ENCODE measurements at regions not wholly inside any gene's neighbourhood (a gene's known extent, or its start where the extent isn't known, plus 50 kb on each side); places are given as distances from the start of the nearest gene placed in this dataset.

DNA sequence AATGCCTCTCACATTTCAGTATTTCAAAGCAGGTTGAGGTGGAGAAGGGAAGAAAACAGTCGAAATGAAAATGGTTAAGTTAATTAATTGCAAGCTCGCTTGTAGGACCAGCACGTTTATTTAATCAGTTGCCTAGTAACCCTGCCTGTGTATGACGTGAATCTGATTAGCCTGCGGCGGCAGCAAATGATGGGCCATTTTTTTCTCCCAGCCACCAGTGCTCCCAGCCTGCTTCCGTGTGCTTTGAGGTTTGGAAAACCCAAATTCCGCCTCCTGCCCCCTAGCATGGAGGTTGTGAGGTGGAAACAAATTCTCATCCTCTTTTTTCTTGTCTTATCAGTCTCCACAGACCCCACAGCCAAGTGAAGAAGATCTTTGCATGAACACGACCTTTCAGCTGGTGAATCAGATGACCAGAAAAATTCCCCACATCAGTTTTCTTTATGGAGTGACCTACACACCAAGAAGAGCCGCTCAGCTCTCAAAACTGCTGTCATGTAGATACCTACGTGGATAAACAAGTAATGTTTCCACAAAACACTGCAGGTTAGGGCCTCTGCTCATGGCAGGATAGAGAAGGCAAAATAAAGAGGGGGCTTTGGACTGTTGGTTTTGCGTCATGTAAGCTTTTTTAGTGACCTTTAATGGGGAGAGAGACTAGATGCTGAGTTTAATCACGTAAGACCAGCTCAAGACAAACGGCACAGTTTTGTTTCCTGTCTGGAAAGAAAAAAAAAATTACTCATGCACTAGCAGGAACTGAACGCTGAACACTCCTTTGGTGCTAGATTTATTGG is 572.9 kb upstream of the NOX3 start:
- DNase-seq, result peak in 1 of 3 donors; percentile 19

DNA sequence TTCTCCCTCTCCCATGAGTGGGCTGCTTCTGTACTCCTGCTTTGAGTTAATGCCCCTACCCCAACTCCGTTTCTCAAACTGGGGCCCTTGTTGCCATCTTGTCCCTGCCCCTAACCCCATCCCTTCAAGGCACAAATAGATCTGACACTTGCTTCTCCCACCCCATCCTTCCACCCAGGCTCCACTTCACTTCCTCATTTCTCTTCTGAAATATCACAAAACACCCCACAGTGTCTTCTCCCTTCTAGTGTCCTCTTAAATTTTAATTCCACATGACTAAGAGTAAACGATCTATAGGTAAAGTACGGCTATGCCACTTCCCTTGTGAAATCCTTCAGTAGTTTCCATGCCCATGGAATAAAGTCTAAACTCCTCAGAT is 571.6 kb upstream of the NOX3 start:
- DNase-seq, result no peak

GRCh38 chr6:156026486-156027247 is 571.0 kb upstream of the NOX3 start:
- DNase-seq, result no peak

- no peak for DNase-seq
Observed at GRCh38 chr6:156024339-156024738, 568.7 kb upstream of the NOX3 start.

- no peak for DNase-seq
Observed at GRCh38 chr6:156021746-156022396, 566.2 kb upstream of the NOX3 start.

DNA sequence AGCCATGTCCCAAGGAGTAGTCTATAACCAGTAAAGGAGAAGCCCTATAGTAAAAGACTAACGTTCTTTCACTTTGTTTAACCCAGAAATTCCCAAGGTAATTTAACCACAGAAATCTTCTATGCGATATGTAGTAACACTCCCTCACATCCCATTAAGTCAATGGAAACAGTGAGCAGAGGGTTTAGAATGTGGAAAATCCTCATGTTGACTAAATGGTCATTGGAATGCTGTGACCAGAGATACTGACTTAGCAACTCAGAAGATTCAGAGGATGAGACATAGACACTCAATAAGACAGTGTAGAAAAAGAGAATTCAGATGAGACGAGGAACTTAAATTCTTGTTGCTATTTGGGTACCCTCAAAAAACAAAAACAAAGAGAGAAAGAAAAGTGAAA is 562.2 kb upstream of the NOX3 start:
- no peak for DNase-seq

GRCh38 chr6:156016186-156016976 is 560.7 kb upstream of the NOX3 start:
- DNase-seq, result no peak

DNA sequence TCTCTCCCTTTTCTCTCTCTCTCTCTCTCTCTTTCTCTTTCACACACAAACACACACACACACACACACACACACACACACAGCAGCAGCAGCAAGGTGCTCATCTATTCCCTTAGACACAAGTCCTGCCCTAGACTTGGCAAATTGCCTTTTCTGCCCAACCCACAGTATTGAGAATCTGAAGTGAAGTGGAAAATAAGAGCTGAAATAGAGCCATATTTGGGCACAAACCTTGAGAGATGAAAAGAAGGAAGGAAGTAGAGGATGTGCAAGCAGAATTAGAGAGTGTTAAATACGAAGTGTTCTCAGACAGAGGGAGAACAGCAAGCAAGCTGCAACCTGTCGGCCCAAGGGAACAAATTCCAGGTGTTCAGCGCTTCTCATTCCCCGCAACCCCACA is 557.5 kb upstream of the NOX3 start:
- DNase-seq, result no peak

DNA sequence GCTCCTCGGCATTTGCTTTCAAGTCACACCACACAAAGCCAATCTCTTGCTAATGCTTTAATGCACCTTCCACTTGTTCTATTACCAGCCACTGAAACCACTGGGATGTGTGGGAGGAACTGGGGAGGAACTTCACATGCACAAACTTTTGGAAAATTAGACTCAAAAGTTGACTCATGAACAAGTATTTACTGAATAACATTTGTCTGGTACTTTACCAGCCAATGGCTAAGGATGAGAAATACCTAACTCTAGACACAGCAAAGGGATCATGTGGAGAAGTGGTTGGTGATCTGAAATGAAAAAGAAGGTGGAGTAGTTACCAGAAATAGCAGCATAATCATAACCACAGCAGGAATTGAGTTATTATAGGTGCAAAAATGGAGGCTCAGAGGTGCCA is 554.0 kb upstream of the NOX3 start:
- peak in 2 of 3 donors; percentile 17 to 37 for DNase-seq

GRCh38 chr6:156004796-156005195 is 549.2 kb upstream of the NOX3 start:
- DNase-seq, result no peak

GRCh38 chr6:155996151-155996550 is 540.5 kb upstream of the NOX3 start:
- no peak for DNase-seq

- peak in 1 of 3 donors; percentile 13 for DNase-seq
Observed at GRCh38 chr6:155995281-155995680, 539.6 kb upstream of the NOX3 start.

DNA sequence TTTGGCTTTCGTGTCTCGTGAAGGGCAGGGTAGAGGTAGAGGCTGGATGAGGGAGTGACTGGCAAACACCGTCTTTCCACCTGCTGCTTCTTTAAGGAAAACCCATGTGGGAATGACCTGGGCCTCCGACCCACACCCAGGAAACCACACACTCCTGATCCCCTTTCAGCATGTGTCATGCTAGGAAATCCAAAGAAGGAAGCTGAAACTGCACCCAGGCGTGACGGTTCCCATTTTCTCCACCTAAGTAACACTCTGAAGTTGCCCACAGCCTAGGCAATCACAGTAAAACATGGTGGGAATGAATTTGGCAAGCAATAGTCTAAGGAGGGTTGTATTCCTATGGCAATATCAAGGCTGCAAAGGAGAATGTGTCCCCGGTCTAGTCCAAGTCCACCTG is 538.4 kb upstream of the NOX3 start:
- peak; percentile 29 to 53 (median 52) for DNase-seq

DNA sequence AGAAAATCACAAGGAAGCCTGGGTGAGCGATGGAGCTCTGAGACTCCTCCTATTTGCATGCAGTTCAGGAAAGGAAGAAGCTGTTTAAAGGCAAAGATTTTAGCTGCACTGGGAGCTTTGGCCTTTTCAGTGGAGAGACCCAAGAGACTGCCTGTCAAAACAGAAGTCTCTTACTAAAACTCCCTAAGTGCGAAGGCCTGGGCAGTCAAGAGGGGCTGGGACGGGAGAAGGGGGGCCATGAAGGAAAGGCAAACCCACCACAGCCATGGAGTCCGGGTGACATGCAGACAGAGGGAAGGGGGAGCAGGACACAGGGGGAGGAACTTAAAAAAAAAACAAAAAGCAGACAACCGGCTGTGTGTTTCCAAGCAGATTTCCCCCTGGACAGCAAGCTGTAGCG is 537.6 kb upstream of the NOX3 start:
- no peak for DNase-seq

DNA sequence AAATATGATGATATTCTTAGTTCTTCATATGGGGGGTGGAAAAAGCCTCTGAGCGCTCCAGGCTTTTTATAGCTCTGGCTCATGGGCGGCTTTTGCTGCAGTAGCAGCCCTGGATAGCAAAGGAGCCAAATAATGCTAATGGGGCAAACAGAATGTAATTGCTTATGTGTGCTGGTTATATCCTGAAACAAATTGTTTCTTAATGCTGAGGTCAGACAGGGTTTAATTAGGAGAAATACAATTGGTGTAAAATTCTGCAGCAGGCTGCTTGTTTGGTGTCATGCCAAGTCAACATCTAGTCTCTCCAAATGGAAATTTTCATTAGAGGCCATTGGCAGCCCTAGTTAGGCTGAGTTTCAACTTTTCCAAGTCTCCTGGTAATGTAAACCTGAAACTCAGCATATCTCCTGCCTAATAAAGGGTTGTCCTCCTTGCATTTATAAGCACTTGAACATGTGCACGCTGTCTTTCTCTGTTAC is 530.1 kb upstream of the NOX3 start:
- DNase-seq, result no peak

- no peak for DNase-seq
Observed at GRCh38 chr6:155980768-155981079, 525.1 kb upstream of the NOX3 start.

DNA sequence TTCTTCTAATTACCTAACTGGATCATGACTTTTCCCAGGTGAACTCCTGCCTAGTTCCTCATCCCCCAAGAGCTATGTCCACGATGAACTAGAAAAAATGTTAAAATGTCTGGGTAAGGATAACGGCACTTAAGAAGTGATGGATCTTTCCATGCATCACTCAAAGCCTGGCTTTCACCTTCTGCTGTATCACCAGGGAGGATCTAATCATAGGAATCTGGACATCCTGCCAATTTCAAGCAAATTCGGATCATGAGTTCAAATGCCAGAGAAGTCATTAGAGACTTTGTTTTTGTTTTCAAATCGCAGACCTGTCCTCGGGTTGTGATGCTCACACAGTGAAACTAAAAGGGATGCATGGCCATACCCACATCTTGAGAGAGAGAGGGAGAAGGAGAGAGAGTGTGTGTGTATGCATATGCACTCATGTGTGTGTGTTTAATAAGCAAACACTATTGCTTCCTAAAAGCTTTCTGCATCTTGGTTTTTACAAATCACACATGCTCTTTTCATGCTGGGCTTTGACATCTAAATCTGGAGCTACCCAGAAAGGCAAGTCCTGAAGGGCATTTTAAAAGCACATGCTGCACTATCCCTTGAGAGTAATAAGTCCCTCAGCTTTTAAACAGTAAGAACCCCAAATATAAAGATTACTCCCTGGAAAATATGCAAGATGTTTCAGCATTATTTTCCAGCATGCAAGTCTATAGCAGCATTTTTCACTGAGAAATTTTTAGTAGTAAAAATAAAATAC is 524.6 kb upstream of the NOX3 start:
- DNase-seq, result no peak

GRCh38 chr6:155975506-155975905 is 519.9 kb upstream of the NOX3 start:
- no peak for DNase-seq

DNA sequence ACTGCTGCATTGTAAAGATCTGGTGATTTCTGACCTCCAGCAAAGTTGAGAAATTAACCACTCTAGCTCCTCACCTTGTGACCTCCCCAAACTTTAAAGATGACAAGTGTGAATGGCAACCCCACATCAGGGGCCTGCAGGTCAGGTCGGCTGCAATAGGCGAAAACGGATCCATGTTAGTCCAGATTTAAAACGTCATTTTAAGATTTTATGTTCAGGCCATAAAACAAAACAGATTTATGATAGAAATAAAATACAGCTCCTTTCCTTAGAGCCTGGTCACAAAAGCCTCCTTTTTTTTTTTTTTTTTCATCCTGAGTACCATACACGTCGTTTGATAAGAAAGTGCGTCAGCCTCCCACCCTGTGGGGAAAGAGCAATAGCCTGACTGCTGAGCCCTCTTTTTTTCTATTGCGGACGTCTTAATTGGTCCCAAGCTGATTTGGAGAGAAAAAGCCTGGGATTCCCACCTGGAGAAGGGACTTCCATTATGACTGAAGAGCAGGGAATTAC is 519.2 kb upstream of the NOX3 start:
- DNase-seq, result no peak

DNA sequence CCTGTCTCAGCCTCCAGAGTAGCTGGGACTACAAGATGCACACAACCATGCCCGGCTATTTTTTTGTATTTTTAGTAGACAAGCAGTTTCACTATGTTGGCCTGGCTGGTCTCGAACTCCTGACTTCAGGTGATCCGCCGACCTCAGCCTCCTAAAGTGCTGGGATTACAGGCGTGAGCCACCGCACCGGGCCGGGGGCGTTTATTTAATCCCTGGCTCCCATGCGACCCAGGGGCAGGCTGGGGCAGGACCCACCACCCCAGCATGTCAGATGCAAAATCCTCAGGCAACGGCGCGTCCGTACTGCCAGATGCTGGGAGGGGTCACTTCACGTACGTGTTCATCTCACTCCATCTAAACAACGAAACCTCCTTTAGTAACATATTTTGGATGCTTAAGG is 518.7 kb upstream of the NOX3 start:
- no peak for DNase-seq

DNA sequence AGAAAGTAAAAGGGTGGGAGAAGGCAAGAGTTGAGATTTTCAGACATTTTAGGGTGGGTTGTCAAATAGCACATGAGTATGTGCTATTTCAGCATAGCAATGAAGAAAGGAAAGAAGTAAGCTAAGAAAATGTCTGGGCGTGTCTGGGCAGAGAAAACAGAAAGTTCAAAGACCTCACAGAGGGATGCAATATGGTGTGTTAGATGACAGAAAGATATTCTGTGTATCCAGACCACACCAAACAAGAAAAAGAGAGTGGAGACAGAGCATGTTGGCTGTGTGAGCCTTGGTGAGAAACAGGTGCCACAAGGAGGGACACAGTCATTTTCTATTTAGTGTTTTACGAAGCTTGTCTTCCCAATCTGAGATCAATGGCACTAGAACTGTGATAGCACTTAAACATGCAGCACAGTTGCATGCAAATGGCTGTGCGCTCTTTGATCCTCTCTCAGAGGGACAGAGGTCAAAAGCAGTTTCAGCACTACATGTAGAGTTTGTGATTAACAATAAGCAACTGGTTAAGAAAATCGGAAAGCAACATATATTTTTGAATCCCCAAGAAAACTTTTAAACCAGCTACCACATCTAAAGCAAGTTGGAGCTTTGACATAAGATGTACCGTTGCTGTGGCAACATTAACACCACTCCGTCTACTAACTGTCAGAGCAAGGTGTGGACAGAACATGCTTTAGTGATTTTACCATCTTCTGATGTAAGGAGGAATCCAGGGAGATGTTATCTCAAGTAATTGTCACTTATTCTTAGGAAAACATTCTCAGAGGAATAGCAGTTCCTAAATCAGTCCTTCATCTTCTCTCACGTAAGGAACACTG is 515.5 kb upstream of the NOX3 start:
- no peak for DNase-seq
